HG03558 (cell line): ENCODE measurements at regions not wholly inside any gene's neighbourhood (a gene's known extent, or its start where the extent isn't known, plus 50 kb on each side); places are given as distances from the start of the nearest gene placed in this dataset.

Experiments used
- ATAC-seq: cut with Tn5 transposase; IDR thresholded peaks from one replicate; pipeline ENCODE4 v1.9.1; 2021; ENCODE audit warnings: moderate number of reproducible peaks; ENCODE audit not compliant: unreplicated experiment; ENCODE audit errors: extremely low read depth

GRCh38 chr10:131758062-131758938, 142.5 kb upstream of the PPP2R2D start:
- no peak for ATAC-seq

- ATAC-seq: no peak
Measured at GRCh38 chr10:131758939-131759301, 141.9 kb upstream of the PPP2R2D start.

GRCh38 chr10:131759347-131759746, 141.5 kb upstream of the PPP2R2D start:
- no peak for ATAC-seq

- ATAC-seq: no peak
Measured at GRCh38 chr10:131760416-131761166, 140.2 kb upstream of the PPP2R2D start.

GRCh38 chr10:131762789-131763696, 137.8 kb upstream of the PPP2R2D start:
- ATAC-seq: no peak

- no peak for ATAC-seq
Measured at GRCh38 chr10:131764929-131765328, 135.9 kb upstream of the PPP2R2D start.

- ATAC-seq: no peak
Measured at GRCh38 chr10:131766096-131766495, 134.7 kb upstream of the PPP2R2D start.

- no peak for ATAC-seq
Measured at GRCh38 chr10:131767716-131768115, 133.1 kb upstream of the PPP2R2D start.

GRCh38 chr10:131769571-131770410, 131.0 kb upstream of the PPP2R2D start:
- no peak for ATAC-seq

GRCh38 chr10:131770946-131771633, 129.7 kb upstream of the PPP2R2D start:
- ATAC-seq: no peak

- ATAC-seq: no peak
Measured at GRCh38 chr10:131771634-131772358, 129.0 kb upstream of the PPP2R2D start.

GRCh38 chr10:131772441-131772840, 128.4 kb upstream of the PPP2R2D start:
- no peak for ATAC-seq

- no peak for ATAC-seq
Measured at GRCh38 chr10:131773370-131774343, 127.2 kb upstream of the PPP2R2D start.

- ATAC-seq: no peak
Measured at GRCh38 chr10:131774681-131775085, 126.1 kb upstream of the PPP2R2D start.

GRCh38 chr10:131775433-131775832, 125.4 kb upstream of the PPP2R2D start:
- no peak for ATAC-seq

- ATAC-seq: no peak
Measured at GRCh38 chr10:131775833-131776232, 125.0 kb upstream of the PPP2R2D start.

GRCh38 chr10:131776496-131776895, 124.3 kb upstream of the PPP2R2D start:
- no peak for ATAC-seq
